WTC11 (cell line): ENCODE measurements at regions not wholly inside any gene's neighbourhood (a gene's known extent, or its start where the extent isn't known, plus 50 kb on each side); places are given as distances from the start of the nearest gene placed in this dataset.

Experiments
- ATAC-seq: fragments of 200-7000 bp; cut with Tn5 transposase; 2 replicates; pipeline ENCODE4 v1.10.0; 2021; ENCODE audit warnings: mild to moderate bottlenecking, moderate library complexity
- CTCF ChIA-PET: fragments of 300-600 bp; sonication (Branson Sonifier 250); formaldehyde crosslinking; loops from one replicate; lab custom pipeline; 2021; ENCODE audit warnings: antibody characterized with exemption; lab: Charles Lee
- POLR2A ChIA-PET: fragments of 350-600 bp; sonication (Branson Sonifier 250); formaldehyde crosslinking; loops from one replicate; lab custom pipeline; 2021; ENCODE audit warnings: antibody characterized with exemption; lab: Charles Lee
- DNase-seq: peaks from one replicate; pipeline ENCODE4 v3.0.0; 2021; ENCODE audit warnings: low spot score
- H3K27ac Mint-ChIP-seq: 2 replicates; pipeline ENCODE4 v1.8.0; 2021; ENCODE audit warnings: mixed read lengths
- H3K27me3 Mint-ChIP-seq: 2 replicates; pipeline ENCODE4 v1.8.0; 2021; ENCODE audit warnings: low read depth, mild to moderate bottlenecking, moderate library complexity, mixed read lengths
- H3K36me3 Mint-ChIP-seq: 2 replicates; pipeline ENCODE4 v1.8.0; 2021; ENCODE audit warnings: mixed read lengths
- H3K4me1 Mint-ChIP-seq: 2 replicates; pipeline ENCODE4 v1.8.0; 2022; ENCODE audit warnings: mixed read lengths
- H3K4me3 Mint-ChIP-seq: 2 replicates; pipeline ENCODE4 v1.8.0; 2021; ENCODE audit warnings: mild to moderate bottlenecking, moderate library complexity, mixed read lengths
- H3K9me3 Mint-ChIP-seq: 2 replicates; pipeline ENCODE4 v1.8.0; 2021; ENCODE audit warnings: mixed read lengths
- AR ChIP-seq: fragments of 250-450 bp; sonication (Bioruptor Pico); IDR thresholded peaks from 2 replicates; pipeline ENCODE4 v1.9.0; 2021; ENCODE audit warnings: mild to moderate bottlenecking
- ESRRA ChIP-seq: sonication (generic); formaldehyde crosslinking; IDR thresholded peaks from 2 replicates; pipeline ENCODE4 v1.8.1; 2022; ENCODE audit warnings: mild to moderate bottlenecking, missing genetic modification reagents, borderline replicate concordance
- FOXP1 ChIP-seq: sonication (generic); formaldehyde crosslinking; IDR thresholded peaks from 2 replicates; pipeline ENCODE4 v1.8.0; 2022; ENCODE audit warnings: missing genetic modification reagents, mild to moderate bottlenecking, moderate library complexity, borderline replicate concordance
- GRHL2 ChIP-seq: fragments of 250-450 bp; sonication (Bioruptor Pico); IDR thresholded peaks from 2 replicates; pipeline ENCODE4 v1.8.0; 2022; ENCODE audit warnings: mild to moderate bottlenecking, moderate library complexity; ENCODE audit not compliant: insufficient replicate concordance, severe bottlenecking
- NFATC4 ChIP-seq: fragments of 250-450 bp; sonication (Bioruptor Pico); IDR thresholded peaks from 2 replicates; pipeline ENCODE4 v1.9.0; 2021; ENCODE audit warnings: mild to moderate bottlenecking
- NFE2L1 ChIP-seq: sonication (generic); formaldehyde crosslinking; IDR thresholded peaks from 2 replicates; pipeline ENCODE4 v1.8.1; 2023; ENCODE audit warnings: missing genetic modification reagents
- NR1H2 ChIP-seq: sonication (generic); formaldehyde crosslinking; IDR thresholded peaks from 2 replicates; pipeline ENCODE4 v1.9.0; 2021; ENCODE audit warnings: mild to moderate bottlenecking, moderate library complexity, missing genetic modification reagents
- PRRX2 ChIP-seq: fragments of 250-450 bp; sonication (Bioruptor Pico); IDR thresholded peaks from 2 replicates; pipeline ENCODE4 v1.8.0; 2021; ENCODE audit warnings: mild to moderate bottlenecking
- SP1 ChIP-seq: sonication (generic); formaldehyde crosslinking; conservative IDR thresholded peaks from 2 replicates; pipeline ENCODE4 v1.8.1; 2022; ENCODE audit warnings: missing genetic modification reagents
- STAT6 ChIP-seq: sonication (generic); formaldehyde crosslinking; conservative IDR thresholded peaks from 2 replicates; pipeline ENCODE4 v1.8.1; 2023; ENCODE audit warnings: mild to moderate bottlenecking, low read depth, missing genetic modification reagents, moderate library complexity
- TEAD4 ChIP-seq: sonication (generic); formaldehyde crosslinking; IDR thresholded peaks from 2 replicates; pipeline ENCODE4 v1.8.0; 2022; ENCODE audit warnings: mild to moderate bottlenecking, missing genetic modification reagents
- ZNF121 ChIP-seq: sonication (generic); formaldehyde crosslinking; IDR thresholded peaks from 2 replicates; pipeline ENCODE4 v1.8.0; 2023; ENCODE audit warnings: missing genetic modification reagents
- ZNF317 ChIP-seq: sonication (generic); formaldehyde crosslinking; IDR thresholded peaks from 2 replicates; pipeline ENCODE4 v1.8.1; 2023; ENCODE audit warnings: low read depth, mild to moderate bottlenecking, moderate library complexity, missing genetic modification reagents, borderline replicate concordance
- ZNF396 ChIP-seq: fragments of 250-450 bp; sonication (Bioruptor Pico); IDR thresholded peaks from 2 replicates; pipeline ENCODE4 v1.8.0; 2021; ENCODE audit warnings: mild to moderate bottlenecking, moderate library complexity, borderline replicate concordance
- ZNF416 ChIP-seq: fragments of 250-450 bp; sonication (Bioruptor Pico); IDR thresholded peaks from 2 replicates; pipeline ENCODE4 v1.9.0; 2021; ENCODE audit warnings: mild to moderate bottlenecking, inconsistent platforms
- ZNF671 ChIP-seq: fragments of 250-450 bp; sonication (Bioruptor Pico); IDR thresholded peaks from 2 replicates; pipeline ENCODE4 v1.8.0; 2021; ENCODE audit warnings: mild to moderate bottlenecking
- TF ChIP-seq, protein P1 (sequence below): sonication (generic); formaldehyde crosslinking; IDR thresholded peaks from 2 replicates; pipeline ENCODE4 v1.8.0; 2022; ENCODE audit warnings: mild to moderate bottlenecking, missing genetic modification reagents
- TF ChIP-seq, protein P2 (sequence below): sonication (generic); formaldehyde crosslinking; IDR thresholded peaks from 2 replicates; pipeline ENCODE4 v1.8.0; 2022; ENCODE audit warnings: mild to moderate bottlenecking, missing genetic modification reagents
- TF ChIP-seq, protein P3 (sequence below): sonication (generic); formaldehyde crosslinking; IDR thresholded peaks from 2 replicates; pipeline ENCODE4 v1.8.1; 2022; ENCODE audit warnings: missing genetic modification reagents, borderline replicate concordance
- TF ChIP-seq, protein P4 (sequence below): sonication (generic); formaldehyde crosslinking; IDR thresholded peaks from 2 replicates; pipeline ENCODE4 v1.8.1; 2022; ENCODE audit warnings: low read depth, missing genetic modification reagents, borderline replicate concordance
- TF ChIP-seq, protein P5 (sequence below): sonication (generic); formaldehyde crosslinking; IDR thresholded peaks from 2 replicates; pipeline ENCODE4 v1.8.1; 2023; ENCODE audit warnings: mild to moderate bottlenecking, missing genetic modification reagents, moderate library complexity
- TF ChIP-seq, protein P6 (sequence below): sonication (generic); formaldehyde crosslinking; IDR thresholded peaks from 2 replicates; pipeline ENCODE4 v1.8.0; 2023; ENCODE audit warnings: mild to moderate bottlenecking, missing genetic modification reagents

- no peak overlapping the region for H3K4me3 Mint-ChIP-seq
- H3K9me3 Mint-ChIP-seq = peaks cover 39% of the 10 kb centered on the region
- ATAC-seq = no peak
- ChIA-PET POLR2A (no interaction called here), CTCF (no interaction called here)
- peaks cover 11% of the 10 kb centered on the region for H3K36me3 Mint-ChIP-seq
- no peak overlapping the region for H3K27ac Mint-ChIP-seq
- TF ChIP-seq ZNF416 (CRISPR knock-in tag) (no peak), STAT6 (CRISPR knock-in tag) (no peak), AR (CRISPR knock-in tag) (no peak), GRHL2 (CRISPR knock-in tag) (no peak), ESRRA (no peak), PRRX2 (CRISPR knock-in tag) (no peak), SP1 (no peak), TEAD4 (CRISPR knock-in tag) (no peak), NR1H2 (CRISPR knock-in tag) (no peak)
- TF ChIP-seq, protein P1, sequence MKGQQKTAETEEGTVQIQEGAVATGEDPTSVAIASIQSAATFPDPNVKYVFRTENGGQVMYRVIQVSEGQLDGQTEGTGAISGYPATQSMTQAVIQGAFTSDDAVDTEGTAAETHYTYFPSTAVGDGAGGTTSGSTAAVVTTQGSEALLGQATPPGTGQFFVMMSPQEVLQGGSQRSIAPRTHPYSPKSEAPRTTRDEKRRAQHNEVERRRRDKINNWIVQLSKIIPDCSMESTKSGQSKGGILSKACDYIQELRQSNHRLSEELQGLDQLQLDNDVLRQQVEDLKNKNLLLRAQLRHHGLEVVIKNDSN (CRISPR knock-in tag) = no peak
- TF ChIP-seq, protein P2, sequence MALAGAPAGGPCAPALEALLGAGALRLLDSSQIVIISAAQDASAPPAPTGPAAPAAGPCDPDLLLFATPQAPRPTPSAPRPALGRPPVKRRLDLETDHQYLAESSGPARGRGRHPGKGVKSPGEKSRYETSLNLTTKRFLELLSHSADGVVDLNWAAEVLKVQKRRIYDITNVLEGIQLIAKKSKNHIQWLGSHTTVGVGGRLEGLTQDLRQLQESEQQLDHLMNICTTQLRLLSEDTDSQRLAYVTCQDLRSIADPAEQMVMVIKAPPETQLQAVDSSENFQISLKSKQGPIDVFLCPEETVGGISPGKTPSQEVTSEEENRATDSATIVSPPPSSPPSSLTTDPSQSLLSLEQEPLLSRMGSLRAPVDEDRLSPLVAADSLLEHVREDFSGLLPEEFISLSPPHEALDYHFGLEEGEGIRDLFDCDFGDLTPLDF (CRISPR knock-in tag) = no peak
- TF ChIP-seq, protein P3, sequence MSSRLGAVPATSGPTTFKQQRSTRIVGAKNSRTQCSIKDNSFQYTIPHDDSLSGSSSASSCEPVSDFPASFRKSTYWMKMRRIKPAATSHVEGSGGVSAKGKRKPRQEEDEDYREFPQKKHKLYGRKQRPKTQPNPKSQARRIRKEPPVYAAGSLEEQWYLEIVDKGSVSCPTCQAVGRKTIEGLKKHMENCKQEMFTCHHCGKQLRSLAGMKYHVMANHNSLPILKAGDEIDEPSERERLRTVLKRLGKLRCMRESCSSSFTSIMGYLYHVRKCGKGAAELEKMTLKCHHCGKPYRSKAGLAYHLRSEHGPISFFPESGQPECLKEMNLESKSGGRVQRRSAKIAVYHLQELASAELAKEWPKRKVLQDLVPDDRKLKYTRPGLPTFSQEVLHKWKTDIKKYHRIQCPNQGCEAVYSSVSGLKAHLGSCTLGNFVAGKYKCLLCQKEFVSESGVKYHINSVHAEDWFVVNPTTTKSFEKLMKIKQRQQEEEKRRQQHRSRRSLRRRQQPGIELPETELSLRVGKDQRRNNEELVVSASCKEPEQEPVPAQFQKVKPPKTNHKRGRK = no peak
- TF ChIP-seq, protein P4, sequence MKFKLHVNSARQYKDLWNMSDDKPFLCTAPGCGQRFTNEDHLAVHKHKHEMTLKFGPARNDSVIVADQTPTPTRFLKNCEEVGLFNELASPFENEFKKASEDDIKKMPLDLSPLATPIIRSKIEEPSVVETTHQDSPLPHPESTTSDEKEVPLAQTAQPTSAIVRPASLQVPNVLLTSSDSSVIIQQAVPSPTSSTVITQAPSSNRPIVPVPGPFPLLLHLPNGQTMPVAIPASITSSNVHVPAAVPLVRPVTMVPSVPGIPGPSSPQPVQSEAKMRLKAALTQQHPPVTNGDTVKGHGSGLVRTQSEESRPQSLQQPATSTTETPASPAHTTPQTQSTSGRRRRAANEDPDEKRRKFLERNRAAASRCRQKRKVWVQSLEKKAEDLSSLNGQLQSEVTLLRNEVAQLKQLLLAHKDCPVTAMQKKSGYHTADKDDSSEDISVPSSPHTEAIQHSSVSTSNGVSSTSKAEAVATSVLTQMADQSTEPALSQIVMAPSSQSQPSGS (CRISPR knock-in tag) = no peak
- TF ChIP-seq, protein P5, sequence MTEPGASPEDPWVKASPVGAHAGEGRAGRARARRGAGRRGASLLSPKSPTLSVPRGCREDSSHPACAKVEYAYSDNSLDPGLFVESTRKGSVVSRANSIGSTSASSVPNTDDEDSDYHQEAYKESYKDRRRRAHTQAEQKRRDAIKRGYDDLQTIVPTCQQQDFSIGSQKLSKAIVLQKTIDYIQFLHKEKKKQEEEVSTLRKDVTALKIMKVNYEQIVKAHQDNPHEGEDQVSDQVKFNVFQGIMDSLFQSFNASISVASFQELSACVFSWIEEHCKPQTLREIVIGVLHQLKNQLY (CRISPR knock-in tag) = no peak
- DNase-seq = no peak
- peaks cover 5% of the 10 kb centered on the region for H3K27me3 Mint-ChIP-seq
- H3K4me1 Mint-ChIP-seq = no peaks in the 10 kb centered on the region; the same call in 1 of the 2 replicates
Observed at GRCh38 chr6:159470397-159470796, 222.6 kb downstream of the SOD2 start.

- Mint-ChIP-seq H3K4me1 (no peaks in the 10 kb centered on the region; the same call in 1 of the 2 replicates), H3K36me3 (peaks cover 11% of the 10 kb centered on the region), H3K4me3 (no peak overlapping the region), H3K27ac (no peak overlapping the region), H3K9me3 (peaks cover 35% of the 10 kb centered on the region), H3K27me3 (peaks cover 5% of the 10 kb centered on the region)
- DNase-seq (no peak), ATAC-seq (no peak)
- CTCF ChIA-PET = interaction anchor here (0.8 to 1.0 kb wide), 3 partner anchors 71 to 301 kb away, joined by 3 to 4 read pairs (median 3); no protein-coding TSS in a partner anchor
- POLR2A ChIA-PET = no interaction called here
- no peak for TF ChIP-seq NFE2L1 (CRISPR knock-in tag)
- TF ChIP-seq, protein P6, sequence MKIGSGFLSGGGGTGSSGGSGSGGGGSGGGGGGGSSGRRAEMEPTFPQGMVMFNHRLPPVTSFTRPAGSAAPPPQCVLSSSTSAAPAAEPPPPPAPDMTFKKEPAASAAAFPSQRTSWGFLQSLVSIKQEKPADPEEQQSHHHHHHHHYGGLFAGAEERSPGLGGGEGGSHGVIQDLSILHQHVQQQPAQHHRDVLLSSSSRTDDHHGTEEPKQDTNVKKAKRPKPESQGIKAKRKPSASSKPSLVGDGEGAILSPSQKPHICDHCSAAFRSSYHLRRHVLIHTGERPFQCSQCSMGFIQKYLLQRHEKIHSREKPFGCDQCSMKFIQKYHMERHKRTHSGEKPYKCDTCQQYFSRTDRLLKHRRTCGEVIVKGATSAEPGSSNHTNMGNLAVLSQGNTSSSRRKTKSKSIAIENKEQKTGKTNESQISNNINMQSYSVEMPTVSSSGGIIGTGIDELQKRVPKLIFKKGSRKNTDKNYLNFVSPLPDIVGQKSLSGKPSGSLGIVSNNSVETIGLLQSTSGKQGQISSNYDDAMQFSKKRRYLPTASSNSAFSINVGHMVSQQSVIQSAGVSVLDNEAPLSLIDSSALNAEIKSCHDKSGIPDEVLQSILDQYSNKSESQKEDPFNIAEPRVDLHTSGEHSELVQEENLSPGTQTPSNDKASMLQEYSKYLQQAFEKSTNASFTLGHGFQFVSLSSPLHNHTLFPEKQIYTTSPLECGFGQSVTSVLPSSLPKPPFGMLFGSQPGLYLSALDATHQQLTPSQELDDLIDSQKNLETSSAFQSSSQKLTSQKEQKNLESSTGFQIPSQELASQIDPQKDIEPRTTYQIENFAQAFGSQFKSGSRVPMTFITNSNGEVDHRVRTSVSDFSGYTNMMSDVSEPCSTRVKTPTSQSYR = no peak
- TF ChIP-seq FOXP1 (CRISPR knock-in tag) = no peak
- TF ChIP-seq ZNF396 (CRISPR knock-in tag) = no peak
- no peak for TF ChIP-seq ZNF121 (CRISPR knock-in tag)
- TF ChIP-seq NFATC4 (CRISPR knock-in tag) = no peak
- no peak for TF ChIP-seq ZNF671 (CRISPR knock-in tag)
- no peak for TF ChIP-seq ZNF317 (CRISPR knock-in tag)
Observed at GRCh38 chr6:159469443-159469842, 223.6 kb downstream of the SOD2 start.
